H1 (cell line): ENCODE measurements at regions not wholly inside any gene's neighbourhood (a gene's known extent, or its start where the extent isn't known, plus 50 kb on each side); places are given as distances from the start of the nearest gene placed in this dataset.

Experiments
- CTCF ChIA-PET: fragments of 300-600 bp; sonication (Branson Sonifier 250); formaldehyde crosslinking; loops from one replicate; lab custom pipeline; 2021; ENCODE audit not compliant: partially characterized antibody; lab: Charles Lee
- POLR2A ChIA-PET: fragments of 300-600 bp; sonication (Branson Sonifier 250); formaldehyde crosslinking; loops from one replicate; lab custom pipeline; 2021; ENCODE audit warnings: inconsistent platforms; ENCODE audit not compliant: partially characterized antibody; lab: Charles Lee
- DNase-seq, 2 experiments: peaks; one replicate each; pipeline versions ENCODE4 v3.0.0 to v3.0.0-alpha.2; 2010 to 2022; ENCODE audit warnings: low spot score in 2 of 2, low read depth in 1 of 2, mixed read lengths in 1 of 2
- FAIRE-seq: peaks from 2 replicates; lab custom pipeline; 2011; peaks lifted over from hg19 to GRCh38; lab: Jason Lieb, UNC
- H2AFZ ChIP-seq: 2 replicates; pipeline ENCODE4 v1.8.1; 2012; ENCODE audit warnings: low read length, inconsistent platforms
- H2AK5ac ChIP-seq: 2 replicates; pipeline ENCODE4 v1.6.1; 2013; ENCODE audit warnings: low read depth, low read length
- H2BK120ac ChIP-seq: replicated peaks from 2 replicates; pipeline ENCODE3; 2013; ENCODE audit warnings: low read depth, low read length, inconsistent platforms
- H2BK12ac ChIP-seq: 2 replicates; pipeline ENCODE4 v1.6.1; 2013; ENCODE audit warnings: low read depth, low read length
- H2BK15ac ChIP-seq: 2 replicates; pipeline ENCODE4 v1.6.1; 2013; ENCODE audit warnings: low read length
- H2BK20ac ChIP-seq: 2 replicates; pipeline ENCODE4 v1.6.1; 2013; ENCODE audit warnings: low read length
- H2BK5ac ChIP-seq: 2 replicates; pipeline ENCODE4 v1.6.1; 2013; ENCODE audit warnings: low read depth, low read length
- H3K14ac ChIP-seq: 2 replicates; pipeline ENCODE4 v1.6.1; 2013; ENCODE audit warnings: inconsistent platforms; ENCODE audit not compliant: insufficient read length
- H3K18ac ChIP-seq: 2 replicates; pipeline ENCODE4 v1.6.1; 2013; ENCODE audit warnings: low read length; ENCODE audit errors: extremely low read depth
- H3K23ac ChIP-seq: 2 replicates; pipeline ENCODE4 v1.6.1; 2013; ENCODE audit warnings: inconsistent platforms; ENCODE audit not compliant: insufficient read length
- H3K23me2 ChIP-seq: 2 replicates; pipeline ENCODE4 v1.6.1; 2013; ENCODE audit warnings: low read depth, low read length
- H3K27ac ChIP-seq: 2 replicates; pipeline ENCODE4 v1.6.1; 2011; ENCODE audit warnings: low read depth, low read length, inconsistent platforms
- H3K27me3 ChIP-seq, 4 experiments: replicated peaks in 1 of 4; 1 replicate in 1 of 4; 2 replicates in 3 of 4; pipeline versions ENCODE4 v1.6.1 to v1.8.1; 2011 to 2013; ENCODE audit warnings: low read length in 3 of 4, mild to moderate bottlenecking in 3 of 4, inconsistent platforms in 2 of 4, mixed read lengths in 2 of 4, moderate library complexity in 1 of 4; ENCODE audit not compliant: control insufficient read depth in 3 of 4, insufficient read depth in 3 of 4; ENCODE audit errors: extremely low read depth in 1 of 4
- H3K36me3 ChIP-seq, 4 experiments: 2 replicates each; pipeline versions ENCODE4 v1.6.1 to v1.8.1; 2011 to 2013; ENCODE audit warnings: mild to moderate bottlenecking in 4 of 4, low read length in 3 of 4, moderate library complexity in 2 of 4, control low read depth in 1 of 4, inconsistent platforms in 1 of 4; ENCODE audit not compliant: insufficient read depth in 4 of 4, control insufficient read depth in 2 of 4
- H3K4ac ChIP-seq: replicated peaks from 2 replicates; pipeline ENCODE3; 2013; ENCODE audit warnings: low read length, low read depth, mixed read lengths, inconsistent platforms; ENCODE audit not compliant: insufficient read length
- H3K4me1 ChIP-seq, 4 experiments: replicated peaks in 1 of 4; 1 replicate in 1 of 4; 2 replicates in 3 of 4; pipeline versions ENCODE4 v1.6.1 to v1.8.1; 2011 to 2013; ENCODE audit warnings: low read length in 3 of 4, inconsistent platforms in 2 of 4, mixed read lengths in 1 of 4; ENCODE audit not compliant: insufficient read depth in 4 of 4, control insufficient read depth in 3 of 4
- H3K4me2 ChIP-seq, 2 experiments: 2 replicates each; pipeline versions ENCODE4 v1.6.1 to v1.8.1; 2011 to 2013; ENCODE audit warnings: low read depth in 2 of 2, low read length in 2 of 2, control low read depth in 1 of 2, inconsistent platforms in 1 of 2, mild to moderate bottlenecking in 1 of 2; ENCODE audit not compliant: insufficient read depth in 1 of 2
- H3K4me3 ChIP-seq, 4 experiments: fragments of 200-600, 300-600 bp in 1 of 4; sonication (generic), shearing (Covaris generic), sonication (Bioruptor Twin) in 1 of 4; 2 replicates each; pipeline versions ENCODE4 v1.5.1 to v1.8.1; 2011 to 2016; ENCODE audit warnings: low read length in 4 of 4, low read depth in 3 of 4, control low read depth in 2 of 4, inconsistent platforms in 2 of 4, mild to moderate bottlenecking in 2 of 4, mixed read lengths in 1 of 4, moderate library complexity in 1 of 4; ENCODE audit not compliant: insufficient read depth in 2 of 4; ENCODE audit errors: extremely low read depth in 1 of 4
- H3K56ac ChIP-seq: replicated peaks from 2 replicates; pipeline ENCODE3; 2013; ENCODE audit warnings: low read depth, mild to moderate bottlenecking, mixed read lengths, low read length, inconsistent platforms; ENCODE audit not compliant: insufficient read length
- H3K79me1 ChIP-seq: 2 replicates; pipeline ENCODE4 v1.6.1; 2013; ENCODE audit warnings: low read depth, low read length, control low read depth
- H3K79me2 ChIP-seq, 2 experiments: 2 replicates each; pipeline versions ENCODE4 v1.6.1 to v1.8.1; 2012 to 2013; ENCODE audit warnings: low read length in 2 of 2, mild to moderate bottlenecking in 2 of 2, inconsistent platforms in 1 of 2; ENCODE audit not compliant: insufficient read depth in 2 of 2, control insufficient read depth in 1 of 2
- H3K9ac ChIP-seq, 4 experiments: replicated peaks in 1 of 4; 1 replicate in 1 of 4; 2 replicates in 3 of 4; pipeline versions ENCODE4 v1.6.1 to v1.8.1; 2011 to 2013; ENCODE audit warnings: low read depth in 3 of 4, low read length in 3 of 4, control low read depth in 2 of 4, mild to moderate bottlenecking in 2 of 4, moderate library complexity in 2 of 4, inconsistent platforms in 1 of 4; ENCODE audit errors: extremely low read depth in 1 of 4
- H3K9me3 ChIP-seq, 2 experiments: 2 replicates each; pipeline versions ENCODE4 v1.6.1 to v1.8.1; 2012 to 2013; ENCODE audit warnings: mild to moderate bottlenecking in 2 of 2, moderate library complexity in 2 of 2, control low read depth in 1 of 2, inconsistent platforms in 1 of 2, low read depth in 1 of 2, low read length in 1 of 2, mixed read lengths in 1 of 2; ENCODE audit not compliant: insufficient read depth in 2 of 2
- H4K20me1 ChIP-seq, 2 experiments: replicated peaks in 1 of 2; 2 replicates each; pipeline versions ENCODE3 to v1.8.1; 2011 to 2013; ENCODE audit warnings: inconsistent platforms in 2 of 2, low read length in 2 of 2, mild to moderate bottlenecking in 1 of 2; ENCODE audit not compliant: insufficient read depth in 2 of 2, control insufficient read depth in 1 of 2
- H4K5ac ChIP-seq: 2 replicates; pipeline ENCODE4 v1.6.1; 2013; ENCODE audit warnings: low read length, low read depth, mixed read lengths, inconsistent platforms; ENCODE audit not compliant: insufficient read length
- H4K8ac ChIP-seq: 2 replicates; pipeline ENCODE4 v1.8.0; 2013; ENCODE audit warnings: mild to moderate bottlenecking, moderate library complexity, low read length, inconsistent platforms; ENCODE audit not compliant: insufficient read depth; ENCODE audit errors: extremely low read depth
- H4K91ac ChIP-seq: replicated peaks from 2 replicates; pipeline ENCODE3; 2013; ENCODE audit warnings: low read length, mixed read lengths, inconsistent platforms; ENCODE audit not compliant: insufficient read length
- ATF3 ChIP-seq: IDR thresholded peaks from 2 replicates; pipeline ENCODE4 v1.6.1; 2011; ENCODE audit warnings: low read depth, mild to moderate bottlenecking, low read length; ENCODE audit not compliant: insufficient read depth
- BACH1 ChIP-seq: IDR thresholded peaks from 2 replicates; pipeline ENCODE4 v1.6.1; 2012; ENCODE audit warnings: low read length, improper control_type of control experiment
- BRCA1 ChIP-seq: IDR thresholded peaks from 2 replicates; pipeline ENCODE4 v1.6.1; 2012; ENCODE audit warnings: low read depth, low read length, improper control_type of control experiment
- EP300 ChIP-seq, 2 experiments: IDR thresholded peaks; 1 replicate in 1 of 2; 2 replicates in 1 of 2; pipeline ENCODE4 v1.6.1; 2011 to 2012; ENCODE audit warnings: low read depth in 2 of 2, low read length in 2 of 2, mild to moderate bottlenecking in 2 of 2, borderline replicate concordance in 1 of 2, inconsistent platforms in 1 of 2, moderate library complexity in 1 of 2
- FOSL1 ChIP-seq: IDR thresholded peaks from 2 replicates; pipeline ENCODE4 v1.6.1; 2011; ENCODE audit warnings: mild to moderate bottlenecking, low read depth, low read length, moderate library complexity; ENCODE audit not compliant: insufficient read depth
- HDAC2 ChIP-seq, 2 experiments: fragments of 300-600 bp in 1 of 2; sonication (generic) in 1 of 2; IDR thresholded peaks; 2 replicates each; pipeline ENCODE4 v1.6.1; 2011 to 2012; ENCODE audit warnings: low read depth in 2 of 2, low read length in 2 of 2, mild to moderate bottlenecking in 2 of 2, moderate library complexity in 2 of 2, borderline replicate concordance in 1 of 2, inconsistent platforms in 1 of 2
- KDM5A ChIP-seq: fragments of 200-600 bp; IDR thresholded peaks from 2 replicates; pipeline ENCODE4 v1.7.1; 2012; ENCODE audit warnings: mild to moderate bottlenecking, low read length, inconsistent platforms, mixed read lengths
- MAFK ChIP-seq: IDR thresholded peaks from 2 replicates; pipeline ENCODE4 v1.6.1; 2012; ENCODE audit warnings: low read depth, mild to moderate bottlenecking, improper control_type of control experiment, low read length
- TEAD4 ChIP-seq: IDR thresholded peaks from 2 replicates; pipeline ENCODE4 v1.6.1; 2012; ENCODE audit warnings: low read depth, low read length, inconsistent platforms, mixed read lengths
- ZNF274 ChIP-seq: IDR thresholded peaks from 2 replicates; pipeline ENCODE4 v1.7.0; 2012; ENCODE audit warnings: low read length, borderline replicate concordance; ENCODE audit errors: extremely low read depth
- WGBS, 2 experiments: shearing (Covaris generic) in 1 of 2; methylation state at CpG; one replicate each; pipeline versions ENCODE4 v1.1.6 to v1.1.7; 2013 to 2015; ENCODE audit warnings: low lambda C conversion rate in 2 of 2, mixed read lengths in 2 of 2, inconsistent platforms in 1 of 2, low coverage in 1 of 2, missing lambda C conversion rate in 1 of 2; ENCODE audit not compliant: insufficient replicate concordance in 2 of 2, insufficient coverage in 1 of 2, insufficient read length in 1 of 2; ENCODE audit errors: extremely low coverage in 1 of 2, missing lambda C conversion rate in 1 of 2; 5-methylcytosine and 5-hydroxymethylcytosine counted together

GRCh38 chr7:45459476-45459875, 114.7 kb upstream of the ADCY1 start:
- no peaks in the 10 kb centered on the region for H3K9me3 ChIP-seq
- H2BK15ac ChIP-seq, result no peak overlapping the region
- no peak overlapping the region for H2BK12ac ChIP-seq
- H4K5ac ChIP-seq, result no peak overlapping the region
- FAIRE-seq (no peak), DNase-seq (no peak)
- H3K79me2 ChIP-seq, result no peaks in the 10 kb centered on the region
- H3K23ac ChIP-seq, result no peak overlapping the region
- no peak overlapping the region for H3K56ac ChIP-seq
- H3K4me2 ChIP-seq, result no peak overlapping the region
- CTCF ChIA-PET, result no interaction called here
- H2BK20ac ChIP-seq, result no peak overlapping the region
- no peak overlapping the region for H3K14ac ChIP-seq
- no peak overlapping the region for H3K18ac ChIP-seq
- no peaks in the 10 kb centered on the region for H3K4me1 ChIP-seq
- POLR2A ChIA-PET, result no interaction called here
- no peak overlapping the region for H2BK120ac ChIP-seq
- no peak overlapping the region for H3K27ac ChIP-seq
- H2AFZ ChIP-seq, result no peak overlapping the region
- H3K23me2 ChIP-seq, result no peaks in the 10 kb centered on the region
- no peaks in the 10 kb centered on the region for H3K36me3 ChIP-seq
- H4K20me1 ChIP-seq, result no peaks in the 10 kb centered on the region
- H3K9ac ChIP-seq, result no peak overlapping the region
- H3K4ac ChIP-seq, result no peak overlapping the region
- no peaks in the 10 kb centered on the region for H3K27me3 ChIP-seq
- WGBS, 2 experiments, result 85% methylated on average over 4 of the region's 4 CpGs; no CpG with 5 or more reads in 1 of the 2 experiments
- H4K91ac ChIP-seq, result no peak overlapping the region
- H2AK5ac ChIP-seq, result no peak overlapping the region
- no peak overlapping the region for H4K8ac ChIP-seq
- H2BK5ac ChIP-seq, result no peak overlapping the region
- no peak overlapping the region for H3K4me3 ChIP-seq
- H3K79me1 ChIP-seq, result no peaks in the 10 kb centered on the region
- TF ChIP-seq EP300 (IDR thresholded peaks at IDR 0.05; ENCODE audit: borderline replicate concordance in 1 of 2, low read depth in 2 of 2, low read length in 2 of 2), result no peak
- no peak for TF ChIP-seq KDM5A
- no peak for TF ChIP-seq HDAC2 (IDR thresholded peaks at IDR 0.05; ENCODE audit: borderline replicate concordance in 1 of 2, low read depth in 2 of 2, low read length in 2 of 2)
- no peak for TF ChIP-seq ATF3
- no peak for TF ChIP-seq TEAD4
- no peak for TF ChIP-seq FOSL1
- no peak for TF ChIP-seq BACH1
- no peak for TF ChIP-seq MAFK
- no peak for TF ChIP-seq ZNF274
- TF ChIP-seq BRCA1, result no peak
